H1 (cell line): ENCODE measurements at regions not wholly inside any gene's neighbourhood (a gene's known extent, or its start where the extent isn't known, plus 50 kb on each side); places are given as distances from the start of the nearest gene placed in this dataset.

ENCODE experiments used
- CTCF ChIA-PET: fragments of 300-600 bp; sonication (Branson Sonifier 250); formaldehyde crosslinking; loops from one replicate; lab custom pipeline; 2021; ENCODE audit not compliant: partially characterized antibody; lab: Charles Lee
- POLR2A ChIA-PET: fragments of 300-600 bp; sonication (Branson Sonifier 250); formaldehyde crosslinking; loops from one replicate; lab custom pipeline; 2021; ENCODE audit warnings: inconsistent platforms; ENCODE audit not compliant: partially characterized antibody; lab: Charles Lee
- DNase-seq, 2 experiments: peaks; one replicate each; pipeline versions ENCODE4 v3.0.0 to v3.0.0-alpha.2; 2010 to 2022; ENCODE audit warnings: low spot score in 2 of 2, low read depth in 1 of 2, mixed read lengths in 1 of 2
- FAIRE-seq: peaks from 2 replicates; lab custom pipeline; 2011; peaks lifted over from hg19 to GRCh38; lab: Jason Lieb, UNC
- H2AFZ ChIP-seq: 2 replicates; pipeline ENCODE4 v1.8.1; 2012; ENCODE audit warnings: low read length, inconsistent platforms
- H2AK5ac ChIP-seq: 2 replicates; pipeline ENCODE4 v1.6.1; 2013; ENCODE audit warnings: low read depth, low read length
- H2BK120ac ChIP-seq: replicated peaks from 2 replicates; pipeline ENCODE3; 2013; ENCODE audit warnings: low read depth, low read length, inconsistent platforms
- H2BK12ac ChIP-seq: 2 replicates; pipeline ENCODE4 v1.6.1; 2013; ENCODE audit warnings: low read depth, low read length
- H2BK15ac ChIP-seq: 2 replicates; pipeline ENCODE4 v1.6.1; 2013; ENCODE audit warnings: low read length
- H2BK20ac ChIP-seq: 2 replicates; pipeline ENCODE4 v1.6.1; 2013; ENCODE audit warnings: low read length
- H2BK5ac ChIP-seq: 2 replicates; pipeline ENCODE4 v1.6.1; 2013; ENCODE audit warnings: low read depth, low read length
- H3K14ac ChIP-seq: 2 replicates; pipeline ENCODE4 v1.6.1; 2013; ENCODE audit warnings: inconsistent platforms; ENCODE audit not compliant: insufficient read length
- H3K18ac ChIP-seq: 2 replicates; pipeline ENCODE4 v1.6.1; 2013; ENCODE audit warnings: low read length; ENCODE audit errors: extremely low read depth
- H3K23ac ChIP-seq: 2 replicates; pipeline ENCODE4 v1.6.1; 2013; ENCODE audit warnings: inconsistent platforms; ENCODE audit not compliant: insufficient read length
- H3K23me2 ChIP-seq: 2 replicates; pipeline ENCODE4 v1.6.1; 2013; ENCODE audit warnings: low read depth, low read length
- H3K27ac ChIP-seq: 2 replicates; pipeline ENCODE4 v1.6.1; 2011; ENCODE audit warnings: low read depth, low read length, inconsistent platforms
- H3K27me3 ChIP-seq, 4 experiments: replicated peaks in 1 of 4; 1 replicate in 1 of 4; 2 replicates in 3 of 4; pipeline versions ENCODE4 v1.6.1 to v1.8.1; 2011 to 2013; ENCODE audit warnings: low read length in 3 of 4, mild to moderate bottlenecking in 3 of 4, inconsistent platforms in 2 of 4, mixed read lengths in 2 of 4, moderate library complexity in 1 of 4; ENCODE audit not compliant: control insufficient read depth in 3 of 4, insufficient read depth in 3 of 4; ENCODE audit errors: extremely low read depth in 1 of 4
- H3K36me3 ChIP-seq, 4 experiments: 2 replicates each; pipeline versions ENCODE4 v1.6.1 to v1.8.1; 2011 to 2013; ENCODE audit warnings: mild to moderate bottlenecking in 4 of 4, low read length in 3 of 4, moderate library complexity in 2 of 4, control low read depth in 1 of 4, inconsistent platforms in 1 of 4; ENCODE audit not compliant: insufficient read depth in 4 of 4, control insufficient read depth in 2 of 4
- H3K4ac ChIP-seq: replicated peaks from 2 replicates; pipeline ENCODE3; 2013; ENCODE audit warnings: low read length, low read depth, mixed read lengths, inconsistent platforms; ENCODE audit not compliant: insufficient read length
- H3K4me1 ChIP-seq, 4 experiments: replicated peaks in 1 of 4; 1 replicate in 1 of 4; 2 replicates in 3 of 4; pipeline versions ENCODE4 v1.6.1 to v1.8.1; 2011 to 2013; ENCODE audit warnings: low read length in 3 of 4, inconsistent platforms in 2 of 4, mixed read lengths in 1 of 4; ENCODE audit not compliant: insufficient read depth in 4 of 4, control insufficient read depth in 3 of 4
- H3K4me2 ChIP-seq, 2 experiments: 2 replicates each; pipeline versions ENCODE4 v1.6.1 to v1.8.1; 2011 to 2013; ENCODE audit warnings: low read depth in 2 of 2, low read length in 2 of 2, control low read depth in 1 of 2, inconsistent platforms in 1 of 2, mild to moderate bottlenecking in 1 of 2; ENCODE audit not compliant: insufficient read depth in 1 of 2
- H3K4me3 ChIP-seq, 4 experiments: fragments of 200-600, 300-600 bp in 1 of 4; sonication (generic), shearing (Covaris generic), sonication (Bioruptor Twin) in 1 of 4; 2 replicates each; pipeline versions ENCODE4 v1.5.1 to v1.8.1; 2011 to 2016; ENCODE audit warnings: low read length in 4 of 4, low read depth in 3 of 4, control low read depth in 2 of 4, inconsistent platforms in 2 of 4, mild to moderate bottlenecking in 2 of 4, mixed read lengths in 1 of 4, moderate library complexity in 1 of 4; ENCODE audit not compliant: insufficient read depth in 2 of 4; ENCODE audit errors: extremely low read depth in 1 of 4
- H3K56ac ChIP-seq: replicated peaks from 2 replicates; pipeline ENCODE3; 2013; ENCODE audit warnings: low read depth, mild to moderate bottlenecking, mixed read lengths, low read length, inconsistent platforms; ENCODE audit not compliant: insufficient read length
- H3K79me1 ChIP-seq: 2 replicates; pipeline ENCODE4 v1.6.1; 2013; ENCODE audit warnings: low read depth, low read length, control low read depth
- H3K79me2 ChIP-seq, 2 experiments: 2 replicates each; pipeline versions ENCODE4 v1.6.1 to v1.8.1; 2012 to 2013; ENCODE audit warnings: low read length in 2 of 2, mild to moderate bottlenecking in 2 of 2, inconsistent platforms in 1 of 2; ENCODE audit not compliant: insufficient read depth in 2 of 2, control insufficient read depth in 1 of 2
- H3K9ac ChIP-seq, 4 experiments: replicated peaks in 1 of 4; 1 replicate in 1 of 4; 2 replicates in 3 of 4; pipeline versions ENCODE4 v1.6.1 to v1.8.1; 2011 to 2013; ENCODE audit warnings: low read depth in 3 of 4, low read length in 3 of 4, control low read depth in 2 of 4, mild to moderate bottlenecking in 2 of 4, moderate library complexity in 2 of 4, inconsistent platforms in 1 of 4; ENCODE audit errors: extremely low read depth in 1 of 4
- H3K9me3 ChIP-seq, 2 experiments: 2 replicates each; pipeline versions ENCODE4 v1.6.1 to v1.8.1; 2012 to 2013; ENCODE audit warnings: mild to moderate bottlenecking in 2 of 2, moderate library complexity in 2 of 2, control low read depth in 1 of 2, inconsistent platforms in 1 of 2, low read depth in 1 of 2, low read length in 1 of 2, mixed read lengths in 1 of 2; ENCODE audit not compliant: insufficient read depth in 2 of 2
- H4K20me1 ChIP-seq, 2 experiments: replicated peaks in 1 of 2; 2 replicates each; pipeline versions ENCODE3 to v1.8.1; 2011 to 2013; ENCODE audit warnings: inconsistent platforms in 2 of 2, low read length in 2 of 2, mild to moderate bottlenecking in 1 of 2; ENCODE audit not compliant: insufficient read depth in 2 of 2, control insufficient read depth in 1 of 2
- H4K5ac ChIP-seq: 2 replicates; pipeline ENCODE4 v1.6.1; 2013; ENCODE audit warnings: low read length, low read depth, mixed read lengths, inconsistent platforms; ENCODE audit not compliant: insufficient read length
- H4K8ac ChIP-seq: 2 replicates; pipeline ENCODE4 v1.8.0; 2013; ENCODE audit warnings: mild to moderate bottlenecking, moderate library complexity, low read length, inconsistent platforms; ENCODE audit not compliant: insufficient read depth; ENCODE audit errors: extremely low read depth
- H4K91ac ChIP-seq: replicated peaks from 2 replicates; pipeline ENCODE3; 2013; ENCODE audit warnings: low read length, mixed read lengths, inconsistent platforms; ENCODE audit not compliant: insufficient read length
- CEBPB ChIP-seq: IDR thresholded peaks from 2 replicates; pipeline ENCODE4 v1.6.1; 2012; ENCODE audit warnings: low read depth, low read length
- WGBS, 2 experiments: shearing (Covaris generic) in 1 of 2; methylation state at CpG; one replicate each; pipeline versions ENCODE4 v1.1.6 to v1.1.7; 2013 to 2015; ENCODE audit warnings: low lambda C conversion rate in 2 of 2, mixed read lengths in 2 of 2, inconsistent platforms in 1 of 2, low coverage in 1 of 2, missing lambda C conversion rate in 1 of 2; ENCODE audit not compliant: insufficient replicate concordance in 2 of 2, insufficient coverage in 1 of 2, insufficient read length in 1 of 2; ENCODE audit errors: extremely low coverage in 1 of 2, missing lambda C conversion rate in 1 of 2; 5-methylcytosine and 5-hydroxymethylcytosine counted together

DNA sequence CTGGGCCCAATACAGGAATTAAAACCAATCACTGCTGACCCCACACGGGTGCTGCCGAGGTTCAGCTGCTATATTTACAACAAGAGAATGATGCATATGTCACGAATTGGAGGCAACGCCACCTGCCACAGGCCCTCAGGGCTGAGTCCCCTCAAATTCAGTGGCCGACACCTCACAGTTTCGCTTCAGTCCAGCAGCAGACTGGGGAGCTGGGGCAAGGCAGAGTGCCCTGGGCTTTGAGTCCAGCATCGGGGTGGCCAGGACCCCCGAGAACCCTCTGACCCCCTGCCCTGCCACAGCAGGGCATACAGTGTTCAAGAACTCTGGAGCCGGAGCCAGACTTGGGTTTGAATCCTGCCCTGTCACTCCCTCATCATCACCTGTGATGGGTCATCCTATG lies 247.2 kb downstream of the CTTN start:
- Histone ChIP-seq H3K79me1 (peaks cover 11% of the 10 kb centered on the region), H3K79me2 (peaks cover 0 to 34% of the 10 kb centered on the region in 2 experiments; a peak in 2 of 4 replicates), H2AFZ (no peak overlapping the region)
- no peak for TF ChIP-seq CEBPB

More for the DNA sequence above, 247.2 kb downstream of the CTTN start:
- Histone ChIP-seq H3K4ac (peak overlapping the region; percentile 76), H2BK20ac (peak overlapping the region; percentile 100), H3K4me1 (peaks cover 30 to 56% (median 47%) of the 10 kb centered on the region in 4 experiments), H2BK12ac (peak overlapping the region; percentile 99), H3K36me3 (no peaks in the 10 kb centered on the region), H3K4me2 (no peak overlapping the region), H3K14ac (no peak overlapping the region), H2BK15ac (0 out of 2 replicates have a peak overlapping the region, but pooled peaks have one; percentile 76), H4K91ac (peak overlapping the region; percentile 45), H3K27me3 (no peaks in the 10 kb centered on the region), H3K4me3 (no peak overlapping the region), H3K56ac (no peak overlapping the region), H2BK5ac (peak overlapping the region; percentile 99; the same call in 1 of the 2 replicates), H3K9me3 (no peaks in the 10 kb centered on the region), H4K5ac (no peak overlapping the region), H2AK5ac (peak overlapping the region; percentile 43), H4K8ac (no peak overlapping the region), H2BK120ac (peak overlapping the region; percentile 34), H3K27ac (no peak overlapping the region), H3K23me2 (peaks cover 3% of the 10 kb centered on the region; the same call in 1 of the 2 replicates), H4K20me1 (peaks cover 0 to 4% of the 10 kb centered on the region in 2 experiments), H3K23ac (no peak overlapping the region), H3K18ac (peak overlapping the region; percentile 52), H3K9ac (no peak overlapping the region)
- ChIA-PET POLR2A (interaction anchor here (0.7 to 5.1 kb wide), 3 partner anchors 10 to 39 kb away, joined by 4 to 25 read pairs (median 4); no protein-coding TSS in a partner anchor), CTCF (interaction anchor here (0.9 to 1.7 kb wide), 2 partner anchors 21 to 135 kb away, joined by 3 to 7 read pairs; no protein-coding TSS in a partner anchor)
- WGBS, 2 experiments: 86% methylated on average over 9 of the region's 9 CpGs; no CpG with 5 or more reads in 1 of the 2 experiments
- no peak for DNase-seq
- no peak for FAIRE-seq
